IMR-90 (cell line): ENCODE measurements at regions not wholly inside any gene's neighbourhood (a gene's known extent, or its start where the extent isn't known, plus 50 kb on each side); places are given as distances from the start of the nearest gene placed in this dataset.

Source experiments
- ATAC-seq: fragments of 200-7000 bp; cut with Tn5 transposase; 2 replicates; pipeline ENCODE4 v1.9.1; 2020; ENCODE audit warnings: low read depth, mild to moderate bottlenecking, moderate library complexity
- BruUV-seq: library from RNA; stranded (reverse); fragments of 400-500 nt; replicated peaks from 2 replicates; lab custom pipeline; 2021; lab: Mats Ljungman, UMichigan
- CTCF ChIA-PET: fragments of 300-600 bp; formaldehyde crosslinking; extraction: SDS; loops from one replicate; lab custom pipeline; 2021; ENCODE audit warnings: antibody characterized with exemption; lab: Yijun Ruan, JAX
- POLR2A ChIA-PET: fragments of 300-600 bp; sonication (Branson Sonifier 250); formaldehyde crosslinking; loops from one replicate; lab custom pipeline; 2022; ENCODE audit warnings: antibody characterized with exemption; ENCODE audit not compliant: unreplicated experiment; lab: Charles Lee
- DNase-seq: peaks from one replicate; pipeline ENCODE4 v3.0.0; 2013
- H2AFZ ChIP-seq: replicated peaks from 2 replicates; pipeline ENCODE3; 2013; ENCODE audit warnings: low read length, mild to moderate bottlenecking; ENCODE audit not compliant: poor library complexity
- H2AK5ac ChIP-seq: 2 replicates; pipeline ENCODE4 v1.6.1; 2013; ENCODE audit warnings: low read depth, low read length, inconsistent platforms
- H2AK9ac ChIP-seq: replicated peaks from 2 replicates; pipeline ENCODE3; 2013; ENCODE audit warnings: mild to moderate bottlenecking, low read depth, low read length, moderate library complexity; ENCODE audit not compliant: poor library complexity
- H2BK120ac ChIP-seq: 2 replicates; pipeline ENCODE4 v1.6.1; 2013; ENCODE audit warnings: low read depth, low read length, inconsistent platforms
- H2BK15ac ChIP-seq: 3 replicates; pipeline ENCODE4 v1.6.1; 2013; ENCODE audit warnings: low read depth, low read length, inconsistent platforms
- H2BK20ac ChIP-seq: 2 replicates; pipeline ENCODE4 v1.6.1; 2013; ENCODE audit warnings: low read depth, mild to moderate bottlenecking, inconsistent platforms, low read length, moderate library complexity
- H2BK5ac ChIP-seq: 2 replicates; pipeline ENCODE4 v1.6.1; 2013; ENCODE audit warnings: mild to moderate bottlenecking, low read depth, low read length, inconsistent platforms; ENCODE audit not compliant: poor library complexity, severe bottlenecking
- H3K14ac ChIP-seq: replicated peaks from 2 replicates; pipeline ENCODE4 v1.6.1; 2013; ENCODE audit warnings: low read depth, low read length, inconsistent platforms
- H3K18ac ChIP-seq: 2 replicates; pipeline ENCODE4 v1.6.1; 2013; ENCODE audit warnings: low read depth, low read length, control low read depth
- H3K23ac ChIP-seq: 2 replicates; pipeline ENCODE4 v1.6.1; 2013; ENCODE audit warnings: low read depth, low read length, inconsistent platforms
- H3K27ac ChIP-seq: 2 replicates; pipeline ENCODE4 v1.5.1; 2013; ENCODE audit warnings: mild to moderate bottlenecking, control low read depth, low read length; ENCODE audit not compliant: insufficient read depth
- H3K27me3 ChIP-seq: 2 replicates; pipeline ENCODE4 v1.6.1; 2013; ENCODE audit warnings: low read length; ENCODE audit not compliant: control insufficient read depth, insufficient read depth
- H3K36me3 ChIP-seq: 2 replicates; pipeline ENCODE4 v1.6.1; 2013; ENCODE audit warnings: low read length, mixed read lengths; ENCODE audit not compliant: control insufficient read depth, insufficient read depth
- H3K4ac ChIP-seq: 2 replicates; pipeline ENCODE4 v1.6.1; 2013; ENCODE audit warnings: low read depth, low read length, inconsistent platforms
- H3K4me1 ChIP-seq: 2 replicates; pipeline ENCODE4 v1.6.1; 2013; ENCODE audit warnings: low read length, mixed read lengths; ENCODE audit not compliant: control insufficient read depth, insufficient read depth
- H3K4me2 ChIP-seq: 2 replicates; pipeline ENCODE4 v1.6.1; 2013; ENCODE audit warnings: low read depth, mild to moderate bottlenecking, control low read depth, low read length, moderate library complexity
- H3K4me3 ChIP-seq: 2 replicates; pipeline ENCODE4 v1.5.1; 2013; ENCODE audit warnings: low read depth, mild to moderate bottlenecking, control low read depth, low read length, moderate library complexity; ENCODE audit not compliant: insufficient read depth
- H3K56ac ChIP-seq: 2 replicates; pipeline ENCODE4 v1.6.1; 2013; ENCODE audit warnings: low read length, inconsistent platforms; ENCODE audit not compliant: insufficient read depth; ENCODE audit errors: extremely low read depth
- H3K79me1 ChIP-seq, 2 experiments: 2 replicates each; pipeline ENCODE4 v1.6.1; 2013; ENCODE audit warnings: low read length in 2 of 2, inconsistent platforms in 1 of 2, low read depth in 1 of 2
- H3K9ac ChIP-seq: 2 replicates; pipeline ENCODE4 v1.6.1; 2013; ENCODE audit warnings: low read depth, low read length, control low read depth
- H3K9me1 ChIP-seq: 2 replicates; pipeline ENCODE4 v1.6.1; 2013; ENCODE audit warnings: low read length, inconsistent platforms; ENCODE audit not compliant: insufficient read depth
- H3K9me3 ChIP-seq: 2 replicates; pipeline ENCODE4 v1.6.1; 2013; ENCODE audit warnings: low read length; ENCODE audit not compliant: control insufficient read depth, insufficient read depth
- H4K20me1 ChIP-seq: 2 replicates; pipeline ENCODE4 v1.6.1; 2013; ENCODE audit warnings: low read length, inconsistent platforms; ENCODE audit not compliant: insufficient read depth
- H4K5ac ChIP-seq: 2 replicates; pipeline ENCODE4 v1.6.1; 2013; ENCODE audit warnings: mild to moderate bottlenecking, low read depth, low read length, control low read depth
- H4K8ac ChIP-seq, 2 experiments: 2 replicates each; pipeline ENCODE4 v1.6.1; 2013; ENCODE audit warnings: low read depth in 2 of 2, low read length in 2 of 2, control low read depth in 1 of 2, inconsistent platforms in 1 of 2
- H4K91ac ChIP-seq: 2 replicates; pipeline ENCODE4 v1.6.1; 2013; ENCODE audit warnings: low read depth, low read length, inconsistent platforms; ENCODE audit not compliant: insufficient read depth
- BHLHE40 ChIP-seq: fragments of 150-350 bp; IDR thresholded peaks from 2 replicates; pipeline ENCODE4 v1.6.1; 2016; ENCODE audit warnings: mild to moderate bottlenecking, low read depth, low read length
- CEBPB ChIP-seq: IDR thresholded peaks from 2 replicates; pipeline ENCODE4 v1.6.1; 2012; ENCODE audit warnings: low read depth, low read length, improper control_type of control experiment
- CTCF ChIP-seq: conservative IDR thresholded peaks from 2 replicates; pipeline ENCODE4 v1.5.1; 2012; ENCODE audit warnings: mild to moderate bottlenecking, low read depth, low read length, improper control_type of control experiment
- FOS ChIP-seq: fragments of 150-350 bp; IDR thresholded peaks from 2 replicates; pipeline ENCODE4 v1.6.1; 2016; ENCODE audit warnings: low read depth, low read length
- MAFK ChIP-seq: IDR thresholded peaks from 2 replicates; pipeline ENCODE4 v1.6.1; 2012; ENCODE audit warnings: low read depth, low read length, improper control_type of control experiment
- NFE2L2 ChIP-seq: fragments of 150-350 bp; IDR thresholded peaks from 2 replicates; pipeline ENCODE4 v1.6.1; 2016; ENCODE audit warnings: low read depth, mild to moderate bottlenecking, low read length
- POLR2A ChIP-seq: IDR thresholded peaks from 2 replicates; pipeline ENCODE4 v1.6.1; 2012; ENCODE audit warnings: mild to moderate bottlenecking, low read depth, low read length
- RAD21 ChIP-seq: IDR thresholded peaks from 2 replicates; pipeline ENCODE4 v1.6.1; 2012; ENCODE audit warnings: low read length, improper control_type of control experiment
- RFX5 ChIP-seq: IDR thresholded peaks from 2 replicates; pipeline ENCODE4 v1.8.0; 2012; ENCODE audit warnings: low read depth, mild to moderate bottlenecking, low read length, moderate library complexity
- SMC3 ChIP-seq: fragments of 150-350 bp; IDR thresholded peaks from 2 replicates; pipeline ENCODE4 v1.6.1; 2016; ENCODE audit warnings: low read depth, mild to moderate bottlenecking, antibody characterized with exemption, low read length, moderate library complexity
- USF2 ChIP-seq: fragments of 150-350 bp; IDR thresholded peaks from 2 replicates; pipeline ENCODE4 v1.6.1; 2017; ENCODE audit warnings: mild to moderate bottlenecking, antibody characterized with exemption, low read length, low read depth
- WGBS, 2 experiments: methylation state at CpG; one replicate each; pipeline versions ENCODE4 v1.1.5 to v1.1.7; 2013; ENCODE audit warnings: missing lambda C conversion rate in 2 of 2; ENCODE audit not compliant: insufficient read length in 1 of 2; ENCODE audit errors: extremely low coverage in 2 of 2; 5-methylcytosine and 5-hydroxymethylcytosine counted together
- dilution Hi-C: fragments of 300-500 bp; cut with HindIII; formaldehyde crosslinking; loops from one replicate; pipeline ENCODE4 v1.14.3; 2018; ENCODE audit warnings: low sequenced_read_pairs; ENCODE audit not compliant: unreplicated experiment
- in situ Hi-C: fragments of 300-500 bp; cut with MboI; formaldehyde crosslinking; loops from 3 replicates; pipeline ENCODE4 v1.14.3; 2019; ENCODE audit warnings: low sequenced_read_pairs, inconsistent platforms, mixed read lengths
- intact Hi-C: fragments of 100-400 bp; cut with micrococcal nuclease; formaldehyde crosslinking; loops from 2 replicates; pipeline ENCODE4 v1.10.0; 2022

GRCh38 chr7:137096607-137097006 is 228.2 kb downstream of the CHRM2 start:
- Histone ChIP-seq H3K4ac (no peak overlapping the region), H3K9me3 (peaks cover 5% of the 10 kb centered on the region), H3K23ac (no peak overlapping the region), H4K8ac (no peak overlapping the region), H4K91ac (no peak overlapping the region), H3K4me2 (no peak overlapping the region), H3K27me3 (no peaks in the 10 kb centered on the region), H3K9me1 (no peaks in the 10 kb centered on the region), H3K9ac (no peak overlapping the region), H3K79me1 (no peaks in the 10 kb centered on the region), H3K27ac (no peak overlapping the region), H2BK120ac (no peak overlapping the region), H2AFZ (no peak overlapping the region), H3K18ac (no peak overlapping the region), H3K4me1 (no peaks in the 10 kb centered on the region), H2BK15ac (no peak overlapping the region), H3K14ac (0 out of 2 replicates have a peak overlapping the region, but pooled peaks have one; percentile 3), H2BK5ac (no peak overlapping the region), H3K56ac (no peak overlapping the region), H4K5ac (no peak overlapping the region), H2AK9ac (no peak overlapping the region), H3K36me3 (no peaks in the 10 kb centered on the region), H4K20me1 (no peaks in the 10 kb centered on the region), H2AK5ac (no peak overlapping the region), H3K4me3 (no peak overlapping the region), H2BK20ac (no peak overlapping the region)
- intact Hi-C loops (no loop called here), dilution Hi-C loops (no loop called here), in situ Hi-C loops (no loop called here)
- no peak for ATAC-seq
- DNase-seq, result peak; percentile 52
- POLR2A ChIA-PET, result no interaction called here
- CTCF ChIA-PET, result no interaction called here
- no TSS peak for BruUV-seq
- TF ChIP-seq SMC3 (no peak), RAD21 (no peak), BHLHE40 (no peak), POLR2A (no peak), CTCF (no peak), NFE2L2 (no peak), CEBPB (no peak), USF2 (no peak), FOS (no peak), MAFK (no peak), RFX5 (no peak)
- WGBS, 2 experiments, result no CpG with 5 or more reads among the region's 2 CpGs
